HG03521 (cell line): ENCODE measurements at regions not wholly inside any gene's neighbourhood (a gene's known extent, or its start where the extent isn't known, plus 50 kb on each side); places are given as distances from the start of the nearest gene placed in this dataset.

ENCODE experiments used
- ATAC-seq: cut with Tn5 transposase; IDR thresholded peaks from one replicate; pipeline ENCODE4 v1.9.1; 2021; ENCODE audit warnings: mild to moderate bottlenecking, moderate library complexity; ENCODE audit not compliant: unreplicated experiment

- ATAC-seq: no peak
These were observed 58.4 kb downstream of the HMHB1 start for GRCh38 chr5:143870362-143870761.

GRCh38 chr5:143870871-143871632 lies 59.1 kb downstream of the HMHB1 start:
- no peak for ATAC-seq

GRCh38 chr5:143871672-143872071 lies 59.7 kb downstream of the HMHB1 start:
- ATAC-seq: no peak

GRCh38 chr5:143874312-143874711 lies 62.4 kb downstream of the HMHB1 start:
- no peak for ATAC-seq

- no peak for ATAC-seq
These were observed 65.2 kb downstream of the HMHB1 start for GRCh38 chr5:143877196-143877595.

- no peak for ATAC-seq
These were observed 66.5 kb downstream of the HMHB1 start for GRCh38 chr5:143878430-143878829.

- ATAC-seq: no peak
These were observed 67.7 kb downstream of the HMHB1 start for GRCh38 chr5:143879646-143880045.

GRCh38 chr5:143880178-143880577 lies 68.2 kb downstream of the HMHB1 start:
- no peak for ATAC-seq

GRCh38 chr5:143882520-143882919 lies 70.6 kb downstream of the HMHB1 start:
- ATAC-seq: no peak

GRCh38 chr5:143886096-143886495 lies 74.1 kb downstream of the HMHB1 start:
- ATAC-seq: no peak

- no peak for ATAC-seq
These were observed 75.0 kb downstream of the HMHB1 start for GRCh38 chr5:143886651-143887638.

- no peak for ATAC-seq
These were observed 76.1 kb downstream of the HMHB1 start for GRCh38 chr5:143887903-143888665.

- ATAC-seq: no peak
These were observed 77.0 kb downstream of the HMHB1 start for GRCh38 chr5:143888912-143889311.

- ATAC-seq: no peak
These were observed 78.0 kb downstream of the HMHB1 start for GRCh38 chr5:143889986-143890385.

GRCh38 chr5:143890487-143890886 lies 78.5 kb downstream of the HMHB1 start:
- ATAC-seq: no peak

- no peak for ATAC-seq
These were observed 80.3 kb downstream of the HMHB1 start for GRCh38 chr5:143892271-143892670.

- no peak for ATAC-seq
These were observed 80.9 kb downstream of the HMHB1 start for GRCh38 chr5:143892908-143893307.

GRCh38 chr5:143893638-143894037 lies 81.7 kb downstream of the HMHB1 start:
- ATAC-seq: no peak

- ATAC-seq: no peak
These were observed 84.6 kb downstream of the HMHB1 start for GRCh38 chr5:143896516-143896915.

- ATAC-seq: no peak
These were observed 85.0 kb downstream of the HMHB1 start for GRCh38 chr5:143896966-143897365.

GRCh38 chr5:143898381-143898780 lies 86.4 kb downstream of the HMHB1 start:
- ATAC-seq: no peak
